GM18507 (cell line): ENCODE measurements at regions not wholly inside any gene's neighbourhood (a gene's known extent, or its start where the extent isn't known, plus 50 kb on each side); places are given as distances from the start of the nearest gene placed in this dataset.

ENCODE experiments used
- DNase-seq: peaks from one replicate; pipeline ENCODE4 v3.0.0; 2011; ENCODE audit warnings: low read depth; ENCODE audit not compliant: insufficient read length; ENCODE audit errors: extremely low spot score
- FAIRE-seq: peaks from 2 replicates; lab custom pipeline; 2011; peaks lifted over from hg19 to GRCh38; lab: Jason Lieb, UNC

DNA sequence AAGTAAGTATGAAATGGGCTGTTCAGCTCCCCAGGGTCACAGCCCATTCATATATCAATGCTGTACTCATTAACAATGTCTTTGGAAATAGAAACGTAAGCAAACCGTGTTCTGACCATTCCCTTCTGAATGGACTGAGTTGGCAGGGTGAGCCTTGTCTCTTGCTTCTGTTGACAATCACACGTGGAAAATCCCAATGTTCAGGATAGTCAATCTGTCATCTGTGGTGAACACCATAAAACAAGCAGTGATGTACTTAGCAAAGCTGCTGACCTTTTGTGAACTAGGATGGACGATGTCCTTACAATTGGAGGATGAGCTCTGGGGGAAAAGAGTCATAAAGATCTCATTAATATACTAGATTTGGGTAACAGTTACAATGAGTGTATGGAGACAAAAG is 109.6 kb upstream of the PAQR3 start:
- DNase-seq (no peak), FAIRE-seq (no peak)

DNA sequence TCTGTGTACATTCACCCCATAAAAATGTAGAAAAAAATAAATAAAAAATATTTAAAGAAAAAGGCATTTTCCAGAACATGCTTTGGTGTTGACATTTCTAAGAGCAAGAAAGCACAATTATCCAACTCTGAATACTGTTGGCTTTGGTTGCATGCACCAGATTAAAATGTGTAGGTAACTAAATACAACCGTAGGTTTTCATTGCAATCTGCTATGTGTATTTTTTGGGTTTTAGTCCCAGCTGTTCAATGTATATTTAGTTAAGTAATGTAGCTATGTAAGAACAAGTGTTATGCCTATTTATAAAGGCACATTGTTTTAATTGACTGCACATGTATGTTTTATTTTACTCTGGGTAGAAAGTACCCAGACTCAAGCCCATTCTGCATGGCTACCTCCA is 108.1 kb upstream of the PAQR3 start:
- FAIRE-seq: no peak

DNA sequence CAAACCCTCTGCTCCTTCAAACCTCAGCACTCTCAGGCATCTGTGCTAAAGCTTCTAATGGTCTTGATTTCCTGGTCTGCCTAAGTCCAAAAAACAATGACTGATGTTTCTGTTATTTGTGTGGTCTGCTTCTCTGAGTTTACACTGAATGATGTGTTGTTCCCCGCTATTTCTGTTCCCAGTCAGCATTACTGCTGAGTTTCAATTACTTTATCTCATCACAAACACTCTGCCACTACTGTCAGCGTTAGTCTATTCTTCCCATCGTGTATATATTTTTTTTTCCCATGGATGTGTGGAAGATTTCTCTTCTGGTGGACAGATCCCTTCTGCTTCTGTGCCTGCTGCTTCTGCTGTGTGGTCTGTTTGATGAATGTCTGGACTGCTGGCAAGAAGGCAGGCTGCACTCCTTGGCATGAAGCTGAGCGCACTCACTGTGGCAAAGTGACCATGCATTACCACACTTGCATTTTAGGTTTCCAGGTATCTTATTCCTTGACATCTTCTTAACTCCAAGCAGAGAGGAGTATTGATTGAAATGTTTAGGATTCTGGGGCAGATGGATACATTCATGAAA is 106.9 kb upstream of the PAQR3 start:
- no peak for FAIRE-seq
- no peak for DNase-seq

More for the DNA sequence above, 108.1 kb upstream of the PAQR3 start:
- DNase-seq: no peak

DNA sequence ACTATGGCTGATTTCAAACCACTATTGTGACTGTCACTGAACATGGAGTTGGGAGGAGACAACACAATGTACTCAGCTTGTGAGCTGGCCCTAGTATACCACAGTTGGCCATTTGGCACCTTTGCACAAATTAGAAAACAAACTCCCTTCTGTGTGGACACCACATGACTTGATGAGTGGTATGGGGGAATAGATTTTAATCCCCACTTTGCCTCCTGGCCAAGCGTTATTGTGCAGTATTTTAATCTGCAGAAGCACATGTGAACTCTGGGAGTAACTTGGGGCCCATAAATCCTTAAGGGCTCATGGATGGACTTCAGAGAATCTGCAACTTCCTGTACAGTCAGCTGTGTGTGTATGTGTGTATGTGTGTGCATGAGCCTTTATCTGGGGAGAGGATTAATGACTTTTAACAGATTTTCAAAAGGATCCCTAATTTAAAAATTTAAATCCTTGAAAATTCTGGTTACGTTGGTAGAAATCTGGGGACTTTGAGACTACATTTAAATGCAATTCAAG is 105.0 kb upstream of the PAQR3 start:
- FAIRE-seq: no peak
- DNase-seq: no peak

DNA sequence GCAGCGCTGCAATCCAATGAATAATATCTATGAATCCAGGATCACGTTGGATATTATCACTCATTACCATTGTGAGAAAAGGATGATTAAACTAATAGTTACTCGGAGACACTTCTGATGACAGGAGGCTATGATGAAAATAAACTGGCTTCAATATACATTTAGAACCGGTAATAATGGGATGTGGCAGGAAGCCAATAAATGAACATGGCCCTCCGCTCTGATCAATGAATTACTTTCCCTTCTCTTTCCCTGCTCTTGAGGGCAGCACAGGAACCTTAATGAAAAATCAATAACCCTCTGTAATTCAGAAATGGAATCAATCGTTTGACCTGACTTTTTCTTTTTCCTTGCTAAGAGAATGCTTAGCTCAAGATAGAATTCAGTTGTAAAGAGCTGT is 103.9 kb upstream of the PAQR3 start:
- no peak for DNase-seq
- no peak for FAIRE-seq

DNA sequence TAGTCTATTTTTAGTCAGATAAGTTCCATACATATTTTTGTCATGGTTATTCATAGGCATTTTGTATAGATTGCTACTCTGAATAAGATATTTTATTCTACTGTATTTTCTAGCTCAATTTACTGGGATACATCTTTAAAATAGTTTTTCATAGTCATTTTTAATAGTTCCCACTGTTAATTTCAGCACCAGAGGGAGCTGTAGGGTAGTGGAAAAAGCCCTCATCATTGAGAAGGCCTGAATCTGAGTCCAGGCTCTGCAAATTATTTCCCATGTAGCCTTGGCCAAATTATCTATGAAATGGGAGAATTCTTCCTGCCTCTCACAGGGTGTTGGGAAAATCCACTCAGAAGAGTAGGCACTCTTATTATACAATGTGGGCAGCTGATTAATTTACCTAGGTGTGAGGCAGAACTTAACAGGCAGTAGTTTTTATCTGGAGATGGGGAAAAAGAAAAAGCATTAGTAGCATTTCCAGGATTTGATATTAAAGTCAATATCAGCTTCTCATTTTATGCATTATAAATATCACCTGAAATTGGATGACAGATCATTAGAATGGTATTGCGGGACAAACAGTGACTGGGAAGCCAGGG is 102.9 kb upstream of the PAQR3 start:
- no peak for FAIRE-seq
- no peak for DNase-seq

DNA sequence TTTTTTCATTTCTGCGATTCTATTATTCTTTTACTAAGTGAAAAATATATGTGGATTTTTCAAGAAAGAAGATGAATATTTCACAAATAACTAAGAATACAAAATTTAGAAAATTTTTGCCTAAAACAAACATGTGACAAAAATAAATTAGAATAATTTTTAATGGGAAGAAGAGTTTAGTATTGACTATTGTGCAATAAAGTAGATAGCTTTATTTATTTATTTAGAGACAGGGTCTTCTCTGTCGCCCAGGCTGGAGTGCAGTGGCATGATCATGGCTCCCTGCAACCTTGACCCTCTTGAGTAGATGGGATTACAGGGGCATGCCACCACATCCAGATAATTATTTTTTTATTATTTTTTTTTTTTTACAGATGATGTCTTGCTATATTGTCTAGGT is 95.3 kb upstream of the PAQR3 start:
- FAIRE-seq (no peak), DNase-seq (no peak)

DNA sequence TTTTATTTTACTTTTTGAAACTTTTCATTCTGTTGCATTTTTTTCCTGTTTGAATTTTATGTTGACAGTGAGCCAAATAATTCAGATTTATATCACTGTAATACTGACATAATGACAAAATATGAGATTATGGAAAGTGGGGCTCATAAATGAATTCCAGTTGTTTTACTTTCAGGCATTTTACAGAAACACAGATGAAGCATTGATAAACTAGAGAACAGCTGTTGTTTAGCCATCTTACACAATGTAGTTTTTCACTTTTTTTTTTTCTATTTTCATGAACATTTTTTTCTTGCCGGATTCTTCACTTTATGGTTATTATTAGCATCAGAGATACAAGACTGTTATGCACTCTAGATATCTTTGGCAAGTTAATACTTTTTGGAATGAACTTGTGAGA is 91.7 kb upstream of the PAQR3 start:
- no peak for FAIRE-seq
- DNase-seq: no peak

DNA sequence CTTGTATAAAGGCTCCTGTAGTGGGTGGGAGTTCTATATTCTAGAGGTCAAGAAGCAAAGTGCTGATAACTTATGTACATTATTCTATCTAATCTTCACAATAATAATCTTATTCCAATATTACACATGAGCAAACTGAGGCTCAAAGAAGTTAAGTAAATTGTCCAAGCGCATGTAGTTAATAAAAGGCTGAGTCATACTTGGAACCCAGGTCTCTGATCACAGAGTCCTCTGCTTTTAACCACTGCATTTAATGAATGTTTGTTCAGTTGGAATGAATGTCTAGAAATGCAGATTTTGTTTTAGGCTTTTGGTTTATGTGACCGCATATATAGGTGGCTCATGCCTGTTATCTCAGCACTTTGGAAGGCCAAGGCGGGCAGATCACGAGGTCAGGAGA is 88.4 kb upstream of the PAQR3 start:
- DNase-seq (no peak), FAIRE-seq (no peak)

DNA sequence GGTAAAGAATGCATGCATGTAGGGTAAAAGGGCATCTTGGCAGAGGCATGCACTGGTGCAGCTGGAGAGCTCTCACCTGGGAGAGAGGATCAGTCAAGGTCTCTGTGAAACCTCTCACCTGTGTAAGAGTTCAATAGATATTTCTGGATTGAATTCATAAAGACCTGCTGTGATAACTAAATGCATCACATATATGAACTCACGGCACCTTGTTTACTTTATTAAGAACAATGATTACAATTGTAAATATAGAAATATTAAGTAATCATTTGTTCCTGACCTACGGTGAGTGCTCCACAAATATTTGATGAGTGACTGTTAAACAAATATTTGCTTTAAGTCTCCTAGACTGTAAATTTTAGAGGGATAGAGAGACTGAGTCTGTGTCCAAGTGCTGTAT is 85.9 kb upstream of the PAQR3 start:
- FAIRE-seq: no peak
- DNase-seq: no peak

DNA sequence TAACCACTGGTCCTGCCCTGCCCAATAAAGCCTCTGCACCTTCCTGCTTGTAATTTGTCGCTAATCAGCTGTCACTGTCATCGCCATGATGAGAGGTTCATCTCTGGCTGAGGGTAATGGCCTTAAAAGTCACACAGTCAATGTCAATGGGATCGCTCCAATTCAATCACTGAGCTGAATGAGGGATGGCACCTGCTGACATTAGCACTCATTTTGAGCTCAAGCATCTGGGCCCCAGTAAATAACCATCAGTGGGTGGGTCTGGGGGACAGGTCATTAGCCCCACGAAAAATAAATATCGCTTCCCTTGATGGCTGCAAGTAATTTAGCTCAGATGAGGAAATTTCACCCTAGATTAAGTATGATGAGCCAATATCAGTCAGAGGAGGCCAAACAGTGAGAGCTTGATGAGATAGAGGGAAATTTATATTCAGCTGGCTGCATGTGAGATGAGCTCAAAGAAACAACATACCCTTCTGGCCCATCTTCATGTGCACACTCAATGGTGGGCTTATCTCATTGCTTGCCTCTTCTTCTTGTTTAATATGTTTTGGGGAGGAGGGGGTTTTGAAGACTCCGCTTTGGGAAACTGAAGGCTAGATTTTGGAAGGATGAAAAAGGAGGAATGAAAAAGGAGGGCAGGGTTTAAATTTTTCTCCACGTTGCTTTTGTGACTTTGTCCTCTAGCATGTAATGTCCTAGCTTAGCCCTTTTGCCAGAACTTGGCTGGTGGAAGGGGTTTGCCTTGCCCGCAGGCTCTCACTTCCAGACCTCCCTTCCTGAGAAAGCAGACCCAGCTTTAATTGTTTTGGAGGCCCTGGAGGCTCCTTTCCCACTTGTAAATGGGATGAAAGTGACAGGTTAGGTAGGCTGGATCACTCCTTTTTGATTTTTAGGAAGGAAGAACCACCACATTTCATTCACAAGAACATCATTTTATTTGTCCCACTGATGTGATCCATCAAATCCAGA is 84.8 kb upstream of the PAQR3 start:
- FAIRE-seq: no peak
- DNase-seq: no peak

DNA sequence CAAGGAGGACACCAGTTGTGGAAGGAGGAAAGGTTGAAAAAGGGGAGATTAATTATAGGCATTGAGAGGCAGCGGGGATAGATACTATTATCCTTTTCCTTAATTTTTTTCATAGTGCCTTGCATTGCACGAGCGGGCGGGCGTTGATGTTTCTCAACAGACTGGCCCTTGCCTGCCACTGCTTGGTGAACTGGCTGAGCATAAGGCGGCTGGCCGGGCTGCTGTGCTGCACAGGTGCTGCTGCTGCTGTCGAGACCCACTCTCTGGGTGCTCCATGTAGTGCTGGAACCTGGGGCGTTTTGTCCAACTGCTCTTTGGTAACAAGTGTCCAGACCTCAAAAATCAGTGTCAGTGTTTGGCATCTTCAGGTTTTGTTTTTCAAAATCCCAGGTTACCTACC is 83.3 kb upstream of the PAQR3 start:
- DNase-seq: no peak
- FAIRE-seq: no peak

DNA sequence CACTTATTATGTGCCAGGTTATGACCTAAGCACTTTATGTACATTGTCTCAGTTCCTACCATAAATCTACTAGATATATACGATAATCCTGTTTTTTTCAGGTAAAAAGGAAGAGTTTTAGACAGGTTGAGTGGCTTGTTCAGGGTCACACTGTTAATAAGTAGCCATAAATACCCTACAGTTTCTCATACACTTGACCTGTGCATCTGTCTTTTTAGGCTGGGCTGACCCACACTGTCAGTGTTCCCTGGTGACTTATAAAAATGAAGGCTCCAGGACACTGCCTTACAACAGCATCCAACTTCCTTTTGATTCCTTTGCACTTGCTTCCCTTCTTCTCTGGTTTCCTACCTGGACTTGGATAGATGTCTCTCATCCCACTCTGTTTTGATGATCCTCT is 78.2 kb upstream of the PAQR3 start:
- FAIRE-seq (no peak), DNase-seq (no peak)

DNA sequence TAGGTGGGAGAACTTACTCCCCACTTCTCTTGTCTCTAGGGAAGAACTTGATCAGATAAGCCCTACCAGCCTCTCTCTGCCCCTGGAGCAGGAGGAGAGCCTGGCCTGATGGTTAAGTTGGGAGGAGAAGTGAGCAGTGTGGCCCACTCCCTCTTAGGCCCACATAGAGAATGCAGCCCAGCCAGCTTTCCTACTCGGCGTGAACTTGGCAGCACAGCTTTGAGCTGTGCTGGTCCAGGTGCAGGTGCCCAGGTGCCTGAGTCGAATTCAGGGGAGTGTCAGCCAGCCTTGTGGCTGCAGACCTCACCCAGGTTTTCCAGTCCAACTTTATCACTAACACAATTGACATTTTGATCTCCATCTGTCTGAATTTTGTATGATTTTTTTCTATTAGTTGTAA is 77.6 kb upstream of the PAQR3 start:
- FAIRE-seq: no peak
- no peak for DNase-seq

DNA sequence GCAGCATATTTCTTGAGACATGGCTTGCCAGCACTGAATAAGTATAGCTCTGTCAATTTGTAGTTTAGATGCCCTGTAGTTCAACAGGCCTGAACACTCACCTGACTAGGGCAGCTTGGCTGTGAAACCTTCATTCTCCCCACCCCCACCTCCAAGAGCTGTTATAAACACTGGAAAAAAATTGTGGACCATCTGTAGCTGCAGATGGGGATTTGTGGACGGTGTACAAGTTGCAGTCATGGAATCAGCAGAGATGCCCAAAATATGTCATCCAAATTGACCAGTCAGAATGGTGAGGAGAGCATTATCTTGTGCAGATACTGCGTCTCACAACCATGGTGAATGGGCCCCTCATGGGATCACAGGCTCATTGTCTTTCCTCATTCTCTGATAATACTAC is 76.2 kb upstream of the PAQR3 start:
- no peak for FAIRE-seq
- DNase-seq: no peak

DNA sequence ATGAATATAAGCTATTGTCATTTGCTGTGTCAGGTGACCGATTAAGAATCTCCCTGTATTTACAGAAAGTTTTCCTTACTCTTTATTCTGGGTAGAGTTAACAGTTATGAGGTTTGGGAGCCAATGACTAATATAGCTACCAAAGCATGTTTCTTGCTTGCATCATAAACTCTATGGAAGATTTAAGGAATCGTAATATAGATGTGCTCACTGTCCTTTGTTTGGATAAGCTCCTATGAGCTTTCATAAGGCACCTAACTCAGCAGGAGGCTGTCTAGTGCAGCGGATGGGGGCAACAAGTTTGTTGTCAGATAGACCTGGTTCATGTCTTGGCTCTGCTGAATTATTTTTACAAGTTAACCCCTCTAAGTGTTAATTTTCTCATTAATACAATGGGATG is 75.0 kb upstream of the PAQR3 start:
- no peak for DNase-seq
- no peak for FAIRE-seq

DNA sequence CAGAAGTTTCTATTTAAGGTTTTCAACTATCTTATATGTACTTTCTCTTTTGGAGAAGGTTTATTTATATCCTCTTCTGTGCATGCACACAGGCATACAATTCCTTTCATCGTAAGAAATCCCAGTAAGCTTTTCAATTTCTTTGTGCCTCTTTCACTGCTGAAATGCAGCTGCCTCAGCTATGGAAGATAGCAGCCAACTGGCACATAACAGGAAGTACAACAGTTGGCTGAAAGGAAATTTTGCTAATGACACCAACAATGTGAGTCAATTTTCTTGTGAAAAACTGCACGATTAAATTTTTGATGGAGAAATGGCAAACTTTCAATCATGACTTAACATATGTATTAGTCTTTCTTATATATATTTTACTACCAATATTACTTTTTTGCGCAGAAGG is 74.5 kb upstream of the PAQR3 start:
- DNase-seq (no peak), FAIRE-seq (no peak)

DNA sequence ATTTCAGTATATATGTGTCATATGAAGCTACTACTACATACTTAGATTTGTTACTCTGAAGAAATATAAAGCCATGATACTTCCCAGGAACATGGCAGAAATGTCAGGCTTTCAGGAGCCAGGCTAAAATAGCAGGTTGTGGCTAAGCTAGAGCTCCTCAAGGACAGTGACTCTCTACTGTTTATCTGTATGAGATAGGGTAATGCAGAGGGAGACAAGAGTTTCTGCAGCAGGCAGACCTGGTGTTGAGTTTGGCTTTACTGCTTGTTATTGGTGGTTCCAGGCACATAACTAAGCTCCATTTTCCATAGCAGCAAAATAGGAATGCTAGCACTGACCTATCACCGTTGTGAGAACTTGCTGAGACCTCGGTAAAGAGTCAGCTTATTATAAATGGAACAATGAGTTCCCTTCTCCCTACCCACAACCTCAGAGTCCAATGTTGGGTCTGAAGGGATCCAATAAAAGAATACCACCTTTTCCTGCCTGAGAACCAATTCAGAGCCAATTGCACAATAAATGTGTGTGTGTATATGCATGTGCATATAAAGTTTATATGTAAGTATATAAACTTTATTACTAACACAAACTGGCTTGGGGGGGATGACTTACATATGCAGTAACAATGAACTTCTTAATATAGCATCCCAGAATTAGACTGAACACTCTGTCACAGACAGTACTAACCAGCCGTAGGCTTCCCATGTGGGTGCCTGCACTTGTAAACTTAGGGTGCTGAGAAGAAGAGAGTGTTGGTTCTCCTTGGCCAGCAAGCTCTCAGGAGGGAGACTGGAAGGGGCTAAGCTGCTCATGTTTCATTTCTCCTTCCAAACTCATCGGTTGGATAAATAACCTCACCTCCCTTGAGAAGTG is 51.9 kb upstream of the PAQR3 start:
- DNase-seq: no peak
- FAIRE-seq: no peak

DNA sequence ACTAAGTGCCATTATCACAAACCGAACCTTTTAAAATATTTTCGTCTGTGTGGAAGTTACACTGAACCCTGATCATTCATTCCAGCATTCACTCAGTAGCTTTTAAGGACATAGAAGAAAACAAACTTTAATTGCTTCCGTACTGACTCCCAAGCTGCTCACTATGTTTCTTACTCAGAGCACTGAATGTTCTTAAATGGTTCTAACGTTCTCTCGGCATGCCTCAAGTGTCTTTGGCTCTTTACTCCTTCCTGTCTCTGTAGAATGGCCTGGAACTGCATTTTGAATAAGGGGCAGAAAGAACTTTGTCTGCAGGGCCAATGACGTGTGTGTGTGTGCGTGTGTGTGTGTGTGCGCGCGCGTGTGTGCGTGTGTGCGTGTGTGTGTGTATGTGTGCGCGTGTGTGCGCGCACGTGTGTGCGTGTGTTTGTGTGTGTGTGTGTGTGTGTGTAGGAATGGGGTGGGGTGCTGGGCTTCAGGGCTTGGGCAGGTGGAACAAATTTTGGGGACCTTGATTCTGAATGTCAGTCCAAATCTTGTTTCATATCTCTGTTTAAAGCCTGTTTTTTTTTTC is 50.5 kb upstream of the PAQR3 start:
- DNase-seq (no peak), FAIRE-seq (no peak)
